ENCODE measurements at regions not wholly inside any gene's neighbourhood (a gene's known extent, or its start where the extent isn't known, plus 50 kb on each side); places are given as distances from the start of the nearest gene placed in this dataset.
"Not testable (repeated sequence)": the region's sequence is repeated elsewhere in the genome, so short reads cannot be mapped to it uniquely, and the experiment has no call there.

GRCh38 chr1:55443175-55443915, 228.2 kb upstream of the USP24 start:
- H3K4me3 ChIP-seq (ENCODE audit: low read length) = no peak overlapping the region
- no peak for TF ChIP-seq ZNF274 (IDR thresholded peaks at IDR 0.05; ENCODE audit: low read depth, low read length)

DNA sequence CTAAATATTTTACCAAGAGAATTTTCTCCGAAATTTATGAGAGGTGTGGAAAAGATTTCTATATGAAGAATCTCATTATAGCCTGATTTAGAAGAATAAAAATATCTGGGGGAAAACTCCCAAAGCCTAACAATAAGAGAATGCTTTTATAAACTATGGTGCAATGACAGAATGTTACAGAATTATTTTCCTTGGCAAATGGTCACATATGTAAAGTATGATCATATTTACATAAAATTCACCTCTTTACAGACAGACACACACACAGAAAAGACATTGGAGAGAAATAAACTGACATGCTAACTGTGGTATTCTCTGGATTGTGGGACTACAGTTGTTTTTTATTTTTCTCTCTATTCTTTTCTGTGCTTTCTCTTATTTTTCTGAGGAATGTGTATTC, 226.3 kb upstream of the USP24 start:
- no peak for TF ChIP-seq ZNF274 (IDR thresholded peaks at IDR 0.05; ENCODE audit: low read depth, low read length)
- H3K4me3 ChIP-seq (ENCODE audit: low read length) = no peak overlapping the region

DNA sequence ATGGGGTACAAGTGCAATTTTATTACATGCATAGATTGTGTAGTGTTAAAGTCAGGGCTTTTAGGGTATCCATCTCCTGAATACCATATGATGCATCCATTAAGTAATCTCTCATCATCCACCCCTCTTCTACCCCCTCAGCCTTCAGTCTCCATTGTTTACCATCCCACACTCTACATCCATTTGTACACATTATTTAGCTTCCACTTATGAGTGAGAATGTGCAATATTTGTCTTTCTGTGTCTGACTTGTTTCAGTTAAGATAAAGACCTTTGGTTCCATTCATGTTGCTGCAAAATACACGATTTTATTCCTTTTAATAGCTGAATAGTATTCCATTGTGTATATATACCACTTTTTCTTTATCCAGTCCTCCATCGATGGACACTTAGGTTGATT, 222.5 kb upstream of the USP24 start:
- H3K4me3 ChIP-seq (ENCODE audit: low read length) = no peak overlapping the region
- no peak for TF ChIP-seq ZNF274 (IDR thresholded peaks at IDR 0.05; ENCODE audit: low read depth, low read length)

DNA sequence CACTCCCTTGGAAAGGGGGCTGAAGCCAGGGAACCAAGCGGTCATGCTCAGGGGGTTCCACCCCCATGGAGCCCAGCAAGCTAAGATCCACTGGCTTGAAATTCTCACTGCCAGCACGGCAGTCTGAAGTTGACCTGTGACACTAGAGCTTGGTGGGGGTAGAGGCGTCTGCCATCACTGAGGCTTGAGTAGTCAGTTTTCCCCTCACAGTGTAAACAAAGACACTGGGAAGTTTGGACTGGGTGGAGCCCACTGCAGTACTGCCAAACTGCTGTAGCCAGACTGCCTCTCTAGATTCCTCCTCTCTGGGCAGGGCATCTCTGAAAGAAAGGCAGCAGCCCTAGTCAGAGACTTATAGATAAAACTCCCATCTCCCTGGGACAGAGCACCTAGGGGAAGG, 215.6 kb upstream of the USP24 start:
- H3K4me3 ChIP-seq (ENCODE audit: low read length) = not testable (repeated sequence)

DNA sequence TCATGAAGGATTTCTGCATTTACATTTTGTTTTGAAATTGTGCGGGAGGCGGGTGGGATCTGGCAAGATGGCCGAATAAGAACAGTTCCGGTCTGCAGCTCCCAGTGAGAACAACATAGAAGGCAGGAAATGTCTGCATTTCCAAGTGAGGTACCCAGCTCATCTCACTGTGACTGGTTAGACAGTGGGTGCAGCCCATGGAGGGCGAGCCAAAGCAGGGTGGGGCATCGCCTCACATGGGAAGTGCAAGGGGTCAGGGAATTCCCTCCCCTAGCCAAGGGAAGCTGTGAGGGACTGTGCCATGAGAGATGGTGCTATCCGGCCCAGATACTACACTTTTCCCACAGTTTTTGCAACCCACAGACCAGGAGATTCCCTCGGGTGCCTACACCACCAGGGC, 215.0 kb upstream of the USP24 start:
- not testable (repeated sequence) for H3K4me3 ChIP-seq (ENCODE audit: low read length)

- H3K4me3 ChIP-seq (ENCODE audit: low read length) = no peak overlapping the region
- no peak for TF ChIP-seq ZNF274 (IDR thresholded peaks at IDR 0.05; ENCODE audit: low read depth, low read length)
Observed at GRCh38 chr1:55428944-55429931, 214.1 kb upstream of the USP24 start.

GRCh38 chr1:55428231-55428630, 213.1 kb upstream of the USP24 start:
- TF ChIP-seq ZNF274 (IDR thresholded peaks at IDR 0.05; ENCODE audit: low read depth, low read length) = no peak
- H3K4me3 ChIP-seq (ENCODE audit: low read length) = no peak overlapping the region

- no peak for TF ChIP-seq ZNF274 (IDR thresholded peaks at IDR 0.05; ENCODE audit: low read depth, low read length)
- no peak overlapping the region for H3K4me3 ChIP-seq (ENCODE audit: low read length)
Observed at GRCh38 chr1:55427606-55428005, 212.4 kb upstream of the USP24 start.

DNA sequence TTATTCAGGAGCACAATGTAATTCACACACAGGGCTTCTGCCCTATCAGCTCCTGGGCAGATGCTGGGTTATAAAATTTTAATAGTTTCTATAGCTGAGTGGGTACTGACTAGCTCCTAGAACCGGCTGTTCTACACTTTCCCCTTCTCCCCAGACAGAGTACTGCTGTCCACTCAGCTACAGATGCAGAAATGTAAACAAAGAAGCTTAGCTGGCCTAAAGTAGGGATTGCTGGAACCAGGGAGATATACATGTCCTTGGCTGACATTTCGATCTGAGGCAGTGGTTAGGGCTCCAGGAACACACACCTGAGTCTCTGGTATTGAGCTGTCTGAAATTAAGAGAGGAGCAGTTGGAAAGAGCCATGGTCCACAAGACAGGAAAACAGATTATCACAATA, 211.5 kb upstream of the USP24 start:
- H3K4me3 ChIP-seq (ENCODE audit: low read length) = no peak overlapping the region
- TF ChIP-seq ZNF274 (IDR thresholded peaks at IDR 0.05; ENCODE audit: low read depth, low read length) = no peak

GRCh38 chr1:55426156-55426555, 211.0 kb upstream of the USP24 start:
- H3K4me3 ChIP-seq (ENCODE audit: low read length) = no peak overlapping the region
- no peak for TF ChIP-seq ZNF274 (IDR thresholded peaks at IDR 0.05; ENCODE audit: low read depth, low read length)

DNA sequence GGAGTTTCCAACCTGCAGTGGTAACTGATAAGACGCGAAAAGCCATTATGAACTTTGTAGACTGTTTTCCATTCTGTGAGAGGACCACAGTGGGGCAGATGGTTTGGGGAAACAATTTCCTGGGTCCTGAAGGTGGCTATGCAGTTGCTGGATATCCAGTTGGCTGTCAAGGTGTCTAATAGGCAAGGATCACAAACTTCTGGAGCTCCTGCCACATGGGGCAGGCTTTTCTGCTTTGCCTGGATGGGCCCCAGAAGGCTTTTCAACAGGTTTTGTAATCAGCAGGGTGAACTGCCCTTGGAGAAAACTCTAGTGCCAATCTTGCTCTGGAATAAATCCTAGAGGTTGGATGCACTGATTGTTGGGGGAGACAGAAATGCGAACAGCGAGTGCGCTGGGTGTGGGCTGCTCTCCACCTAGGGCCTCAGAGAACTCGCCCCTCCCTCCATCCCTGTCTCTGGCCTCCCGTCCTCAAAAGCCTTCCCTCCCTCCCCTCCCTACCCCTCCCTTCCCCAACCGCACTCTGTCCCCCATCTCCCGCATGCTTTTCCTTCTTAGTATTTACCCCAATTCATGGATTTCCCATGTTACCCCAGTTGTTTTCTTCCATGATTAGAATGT, 210.3 kb upstream of the USP24 start:
- H3K4me3 ChIP-seq (ENCODE audit: low read length) = no peak overlapping the region
- TF ChIP-seq ZNF274 (IDR thresholded peaks at IDR 0.05; ENCODE audit: low read depth, low read length) = no peak

DNA sequence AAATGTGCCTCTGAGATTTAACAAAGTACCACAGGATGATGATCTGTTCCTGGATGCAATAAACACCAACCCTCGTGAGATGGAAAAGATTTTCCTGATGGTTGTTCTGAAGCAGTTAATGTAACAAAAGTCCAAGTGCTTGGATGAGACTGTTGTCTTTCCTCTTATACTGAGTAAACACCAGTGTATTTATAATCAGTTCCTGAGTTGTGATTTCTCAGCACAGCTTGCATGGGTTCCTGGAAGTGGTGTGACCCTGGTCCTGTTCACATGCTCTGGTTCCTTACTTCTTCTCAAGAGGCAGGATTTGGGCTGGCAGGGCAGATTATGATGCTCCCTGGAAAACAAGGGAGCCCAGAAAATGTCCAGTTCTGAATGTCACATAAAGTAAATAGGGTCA, 208.2 kb upstream of the USP24 start:
- H3K4me3 ChIP-seq (ENCODE audit: low read length) = no peak overlapping the region
- no peak for TF ChIP-seq ZNF274 (IDR thresholded peaks at IDR 0.05; ENCODE audit: low read depth, low read length)

- H3K4me3 ChIP-seq (ENCODE audit: low read length) = no peak overlapping the region
- no peak for TF ChIP-seq ZNF274 (IDR thresholded peaks at IDR 0.05; ENCODE audit: low read depth, low read length)
Observed at GRCh38 chr1:55420929-55421716, 206.0 kb upstream of the USP24 start.

DNA sequence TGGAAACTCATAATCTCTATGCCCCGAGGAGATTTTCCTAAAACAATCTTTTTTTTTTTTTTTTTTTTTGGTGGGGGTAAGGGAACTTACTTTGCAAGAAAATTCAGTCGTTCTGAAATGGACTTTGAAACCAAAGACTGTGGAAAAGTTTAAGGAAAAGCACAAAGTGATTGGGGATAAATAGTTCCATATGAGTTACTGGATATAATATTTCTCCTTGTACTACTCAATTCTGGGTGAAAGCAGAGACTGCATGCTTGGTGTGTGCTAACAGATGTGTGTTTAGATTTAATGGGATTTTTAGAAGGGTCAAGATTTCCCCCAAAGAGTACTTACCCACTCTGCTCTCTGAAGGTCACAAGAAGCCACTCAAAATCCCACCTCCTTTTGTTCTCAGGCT, 204.9 kb upstream of the USP24 start:
- TF ChIP-seq ZNF274 (IDR thresholded peaks at IDR 0.05; ENCODE audit: low read depth, low read length) = no peak
- no peak overlapping the region for H3K4me3 ChIP-seq (ENCODE audit: low read length)

Measured in GM08714 (cell line).